Psoas muscle (tissue), 7 donors: ENCODE measurements at regions not wholly inside any gene's neighbourhood (a gene's known extent, or its start where the extent isn't known, plus 50 kb on each side); places are given as distances from the start of the nearest gene placed in this dataset.
A peak's percentile ranks its signal among the peaks of the same experiment; 100 is the strongest.

Source experiments
- ATAC-seq, 4 donors: fragments of 200-7000 bp; cut with Tn5 transposase; one replicate each; pipeline ENCODE4 v1.9.1; 2020; ENCODE audit warnings: moderate library complexity in 3 of 4, mild to moderate bottlenecking in 2 of 4
- DNase-seq, 2 donors: peaks; one replicate each; pipeline ENCODE4 v3.0.0-alpha.2; 2020
- H3K27ac ChIP-seq: fragments of 200-600 bp; one replicate; pipeline ENCODE4 v1.8.0; 2022
- H3K27me3 ChIP-seq, 3 donors: fragments of 200-600 bp in 1 of 3; one replicate each; pipeline versions ENCODE4 v1.6.1 to v1.8.0; 2013 to 2022; ENCODE audit warnings: low read length in 2 of 3, mild to moderate bottlenecking in 2 of 3, moderate library complexity in 1 of 3; ENCODE audit not compliant: insufficient read depth in 3 of 3
- H3K36me3 ChIP-seq, 2 donors: fragments of 200-600 bp in 1 of 2; one replicate each; pipeline versions ENCODE4 v1.6.1 to v1.8.0; 2013 to 2022; ENCODE audit warnings: low read depth in 1 of 2, mild to moderate bottlenecking in 1 of 2, moderate library complexity in 1 of 2; ENCODE audit not compliant: insufficient read depth in 1 of 2
- H3K4me1 ChIP-seq: fragments of 200-600 bp; one replicate; pipeline ENCODE4 v1.8.0; 2022
- H3K4me3 ChIP-seq: fragments of 200-600 bp; one replicate; pipeline ENCODE4 v1.8.0; 2022; ENCODE audit warnings: mild to moderate bottlenecking
- H3K9me3 ChIP-seq: fragments of 200-600 bp; one replicate; pipeline ENCODE4 v1.8.0; 2022
- CTCF ChIP-seq: fragments of 200-600 bp; IDR thresholded peaks from one replicate; pipeline ENCODE4 v1.8.0; 2022; ENCODE audit warnings: antibody characterized with exemption
- WGBS, 3 donors: extraction: QIAGEN DNeasy Blood & Tissue Kit; methylation state at CpG; one replicate each; pipeline versions ENCODE4 v1.1.6 to v1.1.7; 2013; 5-methylcytosine and 5-hydroxymethylcytosine counted together
- intact Hi-C, 2 donors: fragments of 100-400 bp; cut with DNase I; formaldehyde crosslinking; loops; one replicate each; pipeline versions ENCODE4 v1.11.0 to v1.14.2; 2022
- donor health status: healthy with polysubstance abuse.
- donor health status: DM: no; HTN: no; CAD: no; lungs with moderate emphysema.
- donor health status: Bipolar disorder and iron deficiency.
- donor health status: healthy.
- donor health status: DM: yes; HTN: yes; CAD: no.
- donor health status: DM: no; HTN: no; CAD: no.
- donor health status: DM: yes; HTN: yes; CAD: no.

- DNase-seq: no peak
Observed at GRCh38 chr6:147023148-147023547, 181.1 kb upstream of the STXBP5 start.

GRCh38 chr6:147023581-147023980 is 180.6 kb upstream of the STXBP5 start:
- intact Hi-C loops: no loop called here
- H3K27ac ChIP-seq: no peak overlapping the region

More at GRCh38 chr6:147023148-147023547, 181.1 kb upstream of the STXBP5 start:
- Histone ChIP-seq H3K27ac (no peak overlapping the region), H3K4me3 (no peak overlapping the region), H3K36me3 (no peaks in the 10 kb centered on the region), H3K4me1 (no peaks in the 10 kb centered on the region), H3K9me3 (no peaks in the 10 kb centered on the region), H3K27me3 (no peaks in the 10 kb centered on the region)
- no peak for TF ChIP-seq CTCF
- peak in 1 of 4 donors; percentile 14 for ATAC-seq
- intact Hi-C loops: no loop called here

DNA sequence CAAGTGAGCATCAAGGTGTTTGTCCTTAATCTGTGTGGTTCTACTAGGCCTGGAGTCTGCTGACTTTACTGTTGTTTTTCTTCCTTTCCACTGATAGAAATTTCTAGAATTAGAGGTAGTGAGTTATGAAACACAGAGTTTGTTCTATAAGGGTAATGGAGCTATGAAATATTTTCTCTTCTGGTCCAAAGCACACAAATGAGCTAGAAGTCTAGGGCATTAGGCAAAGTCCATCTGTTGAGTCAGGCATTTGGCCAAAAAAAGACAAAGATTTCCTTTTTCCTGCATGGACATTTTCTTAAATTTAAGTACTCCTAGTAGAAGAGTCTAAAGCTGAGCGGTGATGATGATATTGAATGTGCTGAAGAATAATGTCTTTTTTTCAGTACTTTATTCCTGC is 174.3 kb upstream of the STXBP5 start:
- ATAC-seq (no peak), DNase-seq (no peak)
- intact Hi-C loops: no loop called here
- no peaks in the 10 kb centered on the region for H3K4me1 ChIP-seq
- H3K27ac ChIP-seq: no peak overlapping the region
- TF ChIP-seq CTCF: no peak
- WGBS, 3 donors: 79 to 96% (median 82%) methylated on average over 1 of the region's 1 CpG
- no peaks in the 10 kb centered on the region for H3K9me3 ChIP-seq
- no peak overlapping the region for H3K4me3 ChIP-seq
- no peaks in the 10 kb centered on the region for H3K36me3 ChIP-seq
- H3K27me3 ChIP-seq: no peaks in the 10 kb centered on the region

More at GRCh38 chr6:147023581-147023980, 180.6 kb upstream of the STXBP5 start:
- Histone ChIP-seq H3K4me1 (no peaks in the 10 kb centered on the region), H3K4me3 (no peak overlapping the region), H3K9me3 (no peaks in the 10 kb centered on the region), H3K36me3 (no peaks in the 10 kb centered on the region), H3K27me3 (no peaks in the 10 kb centered on the region)
- 33 to 45% (median 36%) methylated on average over 3 of the region's 3 CpGs for WGBS, 3 donors
- ATAC-seq (peak in 2 of 4 donors; percentile 80 to 82), DNase-seq (no peak)
- no peak for TF ChIP-seq CTCF

DNA sequence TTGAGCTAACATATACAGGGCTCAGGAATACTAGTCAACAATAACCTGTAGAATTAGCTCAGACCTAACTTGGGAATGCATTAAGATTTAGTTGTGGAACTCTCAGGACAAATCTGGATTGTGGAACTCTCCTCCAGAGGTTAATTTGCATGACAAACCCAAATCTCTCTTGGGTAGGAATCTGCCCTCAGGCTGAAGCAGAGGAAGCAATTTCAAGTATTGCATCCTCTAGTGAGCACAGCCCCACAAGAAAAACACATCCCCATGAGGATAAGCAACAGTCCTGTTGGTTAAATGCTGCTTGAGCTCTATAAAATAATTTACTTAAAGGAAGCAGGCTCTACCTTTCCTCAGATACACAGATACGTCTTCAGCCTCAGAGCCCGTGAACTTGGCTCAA is 170.9 kb upstream of the STXBP5 start:
- H3K4me1 ChIP-seq: no peaks in the 10 kb centered on the region
- no peaks in the 10 kb centered on the region for H3K36me3 ChIP-seq
- DNase-seq (no peak), ATAC-seq (no peak)
- no peaks in the 10 kb centered on the region for H3K9me3 ChIP-seq
- no peaks in the 10 kb centered on the region for H3K27me3 ChIP-seq
- intact Hi-C loops: no loop called here
- no peak for TF ChIP-seq CTCF
- WGBS, 3 donors: 71 to 79% (median 76%) methylated on average over 2 of the region's 2 CpGs
- H3K27ac ChIP-seq: no peak overlapping the region
- H3K4me3 ChIP-seq: no peak overlapping the region

DNA sequence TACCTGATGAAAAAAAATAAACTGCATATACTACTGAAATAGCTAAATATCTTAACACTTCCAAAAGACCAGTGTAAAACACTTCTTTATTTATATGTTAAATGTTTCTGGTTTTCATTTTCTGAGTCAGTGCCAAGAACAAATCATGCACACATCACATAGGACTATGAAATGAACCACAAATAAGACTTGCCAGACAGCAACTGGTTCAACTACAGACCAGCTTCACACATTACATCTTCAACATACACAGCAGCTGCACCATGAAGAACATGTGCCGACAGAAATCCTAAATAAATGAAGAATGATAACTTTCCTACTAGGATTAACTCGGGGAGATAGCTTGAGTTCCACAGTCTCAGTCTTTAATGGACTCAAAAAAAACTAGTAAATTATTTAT is 168.3 kb upstream of the STXBP5 start:
- intact Hi-C loops: no loop called here
- H3K9me3 ChIP-seq: no peaks in the 10 kb centered on the region
- H3K4me1 ChIP-seq: no peaks in the 10 kb centered on the region
- 31 to 47% (median 39%) methylated on average over 2 of the region's 2 CpGs for WGBS, 3 donors
- DNase-seq (no peak), ATAC-seq (no peak)
- TF ChIP-seq CTCF: no peak
- H3K4me3 ChIP-seq: no peak overlapping the region
- H3K27ac ChIP-seq: no peak overlapping the region
- H3K36me3 ChIP-seq: no peaks in the 10 kb centered on the region
- no peaks in the 10 kb centered on the region for H3K27me3 ChIP-seq
